Muscle of leg (tissue), 3 donors: ENCODE measurements at regions not wholly inside any gene's neighbourhood (a gene's known extent, or its start where the extent isn't known, plus 50 kb on each side); places are given as distances from the start of the nearest gene placed in this dataset.

Source experiments
- DNase-seq: peaks from one replicate; pipeline ENCODE4 v3.0.0; 2013
- H3K27ac ChIP-seq: one replicate; pipeline ENCODE4 v1.5.1; 2013; ENCODE audit warnings: mild to moderate bottlenecking, low read length, control low read depth
- H3K27me3 ChIP-seq: one replicate; pipeline ENCODE4 v1.6.1; 2013; ENCODE audit warnings: low read length; ENCODE audit not compliant: control insufficient read depth, insufficient read depth
- H3K36me3 ChIP-seq: one replicate; pipeline ENCODE4 v1.6.1; 2013; ENCODE audit warnings: low read length; ENCODE audit not compliant: control insufficient read depth, insufficient read depth
- H3K4me1 ChIP-seq: one replicate; pipeline ENCODE4 v1.6.1; 2013; ENCODE audit warnings: low read length; ENCODE audit not compliant: control insufficient read depth, insufficient read depth
- H3K4me3 ChIP-seq: one replicate; pipeline ENCODE4 v1.5.1; 2013; ENCODE audit warnings: low read length, control low read depth
- H3K9me3 ChIP-seq: replicated peaks from 2 replicates; pipeline ENCODE4 v1.6.1; 2013; ENCODE audit warnings: low read depth, low read length; ENCODE audit not compliant: control insufficient read depth
- WGBS: methylation state at CpG from one replicate; pipeline ENCODE4 v1.1.5; 2013; ENCODE audit warnings: missing lambda C conversion rate; ENCODE audit not compliant: insufficient coverage; 5-methylcytosine and 5-hydroxymethylcytosine counted together

GRCh38 chr5:6256901-6257300 is 121.4 kb downstream of the MED10 start:
- no peaks in the 10 kb centered on the region for H3K9me3 ChIP-seq
- no peaks in the 10 kb centered on the region for H3K4me1 ChIP-seq
- H3K36me3 ChIP-seq, result no peaks in the 10 kb centered on the region
- no CpG with 5 or more reads among the region's 3 CpGs for WGBS
- H3K27ac ChIP-seq, result no peak overlapping the region
- no peaks in the 10 kb centered on the region for H3K27me3 ChIP-seq
- DNase-seq, result no peak
- H3K4me3 ChIP-seq, result no peak overlapping the region

GRCh38 chr5:6255956-6256355 is 122.4 kb downstream of the MED10 start:
- Histone ChIP-seq H3K4me1 (no peaks in the 10 kb centered on the region), H3K27ac (no peak overlapping the region), H3K27me3 (no peaks in the 10 kb centered on the region), H3K36me3 (no peaks in the 10 kb centered on the region), H3K4me3 (no peak overlapping the region), H3K9me3 (no peaks in the 10 kb centered on the region)
- DNase-seq, result no peak
- 70% methylated on average over 1 of the region's 2 CpGs for whole genome bisulfite sequencing

GRCh38 chr5:6253846-6254245 is 124.5 kb downstream of the MED10 start:
- Histone ChIP-seq H3K4me1 (no peaks in the 10 kb centered on the region), H3K4me3 (no peak overlapping the region), H3K9me3 (no peaks in the 10 kb centered on the region), H3K27me3 (no peaks in the 10 kb centered on the region), H3K27ac (no peak overlapping the region), H3K36me3 (no peaks in the 10 kb centered on the region)
- 62% methylated on average over 3 of the region's 3 CpGs for WGBS
- no peak for DNase-seq

- DNase-seq, result no peak
- Histone ChIP-seq H3K4me3 (no peak overlapping the region), H3K27me3 (no peaks in the 10 kb centered on the region), H3K27ac (no peak overlapping the region), H3K4me1 (no peaks in the 10 kb centered on the region), H3K9me3 (no peaks in the 10 kb centered on the region), H3K36me3 (no peaks in the 10 kb centered on the region)
- WGBS, result 63% methylated on average over 1 of the region's 5 CpGs
These were observed 125.1 kb downstream of the MED10 start for GRCh38 chr5:6253281-6253680.

- no peaks in the 10 kb centered on the region for H3K4me1 ChIP-seq
- no peaks in the 10 kb centered on the region for H3K27me3 ChIP-seq
- WGBS, result 78% methylated on average over 4 of the region's 6 CpGs
- DNase-seq, result no peak
- no peak overlapping the region for H3K4me3 ChIP-seq
- no peak overlapping the region for H3K27ac ChIP-seq
- H3K36me3 ChIP-seq, result no peaks in the 10 kb centered on the region
- H3K9me3 ChIP-seq, result no peaks in the 10 kb centered on the region
These were observed 125.8 kb downstream of the MED10 start for GRCh38 chr5:6252581-6252980.

GRCh38 chr5:6251565-6252102 is 126.7 kb downstream of the MED10 start:
- no peaks in the 10 kb centered on the region for H3K9me3 ChIP-seq
- H3K4me3 ChIP-seq, result no peak overlapping the region
- WGBS, result 81% methylated on average over 5 of the region's 7 CpGs
- H3K36me3 ChIP-seq, result no peaks in the 10 kb centered on the region
- H3K4me1 ChIP-seq, result no peaks in the 10 kb centered on the region
- H3K27me3 ChIP-seq, result no peaks in the 10 kb centered on the region
- DNase-seq, result no peak
- H3K27ac ChIP-seq, result no peak overlapping the region

GRCh38 chr5:6250121-6250520 is 128.2 kb downstream of the MED10 start:
- H3K9me3 ChIP-seq, result no peaks in the 10 kb centered on the region
- no peak for DNase-seq
- no peaks in the 10 kb centered on the region for H3K36me3 ChIP-seq
- no peaks in the 10 kb centered on the region for H3K27me3 ChIP-seq
- WGBS, result 98% methylated on average over 4 of the region's 7 CpGs
- no peaks in the 10 kb centered on the region for H3K4me1 ChIP-seq
- H3K4me3 ChIP-seq, result no peak overlapping the region
- no peak overlapping the region for H3K27ac ChIP-seq

- H3K36me3 ChIP-seq, result no peaks in the 10 kb centered on the region
- H3K4me1 ChIP-seq, result no peaks in the 10 kb centered on the region
- H3K4me3 ChIP-seq, result no peak overlapping the region
- no CpG with 5 or more reads among the region's 5 CpGs for WGBS
- no peak overlapping the region for H3K27ac ChIP-seq
- no peaks in the 10 kb centered on the region for H3K9me3 ChIP-seq
- no peaks in the 10 kb centered on the region for H3K27me3 ChIP-seq
- DNase-seq, result no peak
These were observed 130.2 kb downstream of the MED10 start for GRCh38 chr5:6248132-6248531.

- Histone ChIP-seq H3K27me3 (no peaks in the 10 kb centered on the region), H3K27ac (no peak overlapping the region), H3K9me3 (no peaks in the 10 kb centered on the region), H3K36me3 (no peaks in the 10 kb centered on the region), H3K4me3 (no peak overlapping the region), H3K4me1 (no peaks in the 10 kb centered on the region)
- 90% methylated on average over 2 of the region's 4 CpGs for WGBS
- no peak for DNase-seq
These were observed 131.4 kb downstream of the MED10 start for GRCh38 chr5:6246820-6247437.

GRCh38 chr5:6244339-6244714 is 134.0 kb downstream of the MED10 start:
- no peaks in the 10 kb centered on the region for H3K9me3 ChIP-seq
- DNase-seq, result no peak
- no peak overlapping the region for H3K4me3 ChIP-seq
- WGBS, result no CpG with 5 or more reads among the region's 2 CpGs
- no peak overlapping the region for H3K27ac ChIP-seq
- no peaks in the 10 kb centered on the region for H3K4me1 ChIP-seq
- no peaks in the 10 kb centered on the region for H3K27me3 ChIP-seq
- no peaks in the 10 kb centered on the region for H3K36me3 ChIP-seq
